MCF 10A (cell line): ENCODE measurements at regions not wholly inside any gene's neighbourhood (a gene's known extent, or its start where the extent isn't known, plus 50 kb on each side); places are given as distances from the start of the nearest gene placed in this dataset.

Experiments
- BruUV-seq: library from RNA; stranded (reverse); fragments of 400-500 nt; replicated peaks from 2 replicates; lab custom pipeline; 2021; lab: Mats Ljungman, UMichigan
- CTCF ChIA-PET: fragments of 300-600 bp; sonication (Branson Sonifier 250); formaldehyde crosslinking; extraction: SDS; loops from one replicate; lab custom pipeline; 2021; ENCODE audit warnings: antibody characterized with exemption, inconsistent platforms; lab: Yijun Ruan, JAX
- POLR2A ChIA-PET: fragments of 300-600, 350-650 bp; sonication (Branson Sonifier 250); formaldehyde crosslinking; extraction: SDS; loops from one replicate; lab custom pipeline; 2020; ENCODE audit warnings: antibody characterized with exemption, inconsistent platforms; lab: Yijun Ruan, JAX
- DNase-seq: peaks from one replicate; pipeline ENCODE4 v3.0.0-alpha.2; 2018; ENCODE audit not compliant: unreplicated experiment
- H3K27ac Mint-ChIP-seq: one replicate; pipeline ENCODE4 v1.8.0; 2022; ENCODE audit warnings: mild to moderate bottlenecking, low read depth, mixed read lengths; ENCODE audit not compliant: unreplicated experiment
- H3K27me3 Mint-ChIP-seq: one replicate; pipeline ENCODE4 v1.8.0; 2022; ENCODE audit warnings: mixed read lengths; ENCODE audit not compliant: insufficient read depth, unreplicated experiment
- H3K36me3 Mint-ChIP-seq: one replicate; pipeline ENCODE4 v1.8.0; 2022; ENCODE audit warnings: mild to moderate bottlenecking, moderate library complexity, mixed read lengths; ENCODE audit not compliant: insufficient read depth, unreplicated experiment
- H3K4me1 Mint-ChIP-seq: one replicate; pipeline ENCODE4 v1.8.0; 2022; ENCODE audit warnings: mixed read lengths; ENCODE audit not compliant: insufficient read depth, unreplicated experiment
- H3K4me3 Mint-ChIP-seq: one replicate; pipeline ENCODE4 v1.8.0; 2022; ENCODE audit warnings: mild to moderate bottlenecking, moderate library complexity, mixed read lengths; ENCODE audit not compliant: unreplicated experiment
- H3K9me3 Mint-ChIP-seq: one replicate; pipeline ENCODE4 v1.8.0; 2022; ENCODE audit warnings: mixed read lengths; ENCODE audit not compliant: unreplicated experiment
- CTCF ChIP-seq: fragments of 200-600 bp; IDR thresholded peaks from one replicate; pipeline ENCODE4 v1.8.0; 2022; ENCODE audit warnings: antibody characterized with exemption, mild to moderate bottlenecking; ENCODE audit not compliant: unreplicated experiment
- intact Hi-C: fragments of 100-400 bp; cut with micrococcal nuclease; formaldehyde crosslinking; loops from 2 replicates; pipeline ENCODE4 v1.14.1; 2022

DNA sequence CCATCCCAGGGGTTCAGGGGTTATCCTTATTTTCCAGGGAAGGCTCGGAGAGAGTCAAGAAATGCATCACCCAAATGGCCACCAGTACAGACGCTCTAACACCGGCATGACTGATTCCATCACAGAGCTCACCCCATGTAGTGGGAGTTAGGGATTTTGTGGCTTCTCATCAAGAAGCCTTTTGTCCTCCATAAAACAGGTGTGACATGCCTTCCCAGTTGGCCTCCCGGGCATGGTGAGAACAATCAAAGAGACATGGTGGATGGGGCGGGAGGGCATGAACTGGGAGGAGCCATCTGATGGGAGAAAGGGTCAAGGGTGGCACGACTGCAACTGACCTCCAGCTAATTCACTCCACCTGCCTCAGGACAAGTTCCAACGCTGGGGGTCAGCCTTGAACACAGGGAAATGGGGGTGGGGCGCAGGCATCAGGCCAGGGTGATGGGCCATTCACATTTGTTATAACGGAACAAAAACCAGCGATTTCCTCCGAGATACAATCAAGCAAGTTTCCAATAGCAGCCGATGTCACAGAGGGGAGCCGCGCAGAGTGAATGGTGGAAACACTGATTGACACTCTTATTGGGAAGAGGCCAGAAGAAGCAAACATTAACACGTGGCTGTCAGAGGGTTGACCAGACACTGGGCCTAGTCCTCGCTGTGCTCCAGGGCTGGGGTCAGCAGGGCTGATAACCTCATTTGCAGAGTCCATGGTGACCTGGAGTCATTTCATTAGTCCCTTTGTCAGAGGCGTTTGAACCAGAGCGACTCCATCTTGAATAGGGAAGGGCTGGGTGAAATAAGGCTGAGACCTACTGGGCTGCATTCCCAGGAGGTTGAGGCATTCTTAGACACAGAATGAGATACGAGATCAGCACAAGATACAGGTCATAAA is 80.5 kb upstream of the HPCAL1 start:
- H3K4me3 Mint-ChIP-seq: no peak overlapping the region
- no peak for TF ChIP-seq CTCF
- no peaks in the 10 kb centered on the region for H3K9me3 Mint-ChIP-seq
- CTCF ChIA-PET: no interaction called here
- no peaks in the 10 kb centered on the region for H3K27me3 Mint-ChIP-seq
- POLR2A ChIA-PET: no interaction called here
- no TSS peak for BruUV-seq
- H3K27ac Mint-ChIP-seq: no peak overlapping the region
- DNase-seq: no peak
- no peaks in the 10 kb centered on the region for H3K4me1 Mint-ChIP-seq
- intact Hi-C loops: no loop called here
- H3K36me3 Mint-ChIP-seq: no peaks in the 10 kb centered on the region

GRCh38 chr2:10223471-10223870 is 79.2 kb upstream of the HPCAL1 start:
- intact Hi-C loops: no loop called here
- H3K27me3 Mint-ChIP-seq: no peaks in the 10 kb centered on the region
- H3K9me3 Mint-ChIP-seq: no peaks in the 10 kb centered on the region
- no peaks in the 10 kb centered on the region for H3K4me1 Mint-ChIP-seq
- no peak for TF ChIP-seq CTCF
- BruUV-seq: no TSS peak
- H3K27ac Mint-ChIP-seq: no peak overlapping the region
- peaks cover 4% of the 10 kb centered on the region for H3K36me3 Mint-ChIP-seq
- ChIA-PET POLR2A (no interaction called here), CTCF (interaction anchor here (0.6 kb wide), 1 partner anchor 1164 kb away, joined by 4 read pairs; no protein-coding TSS in a partner anchor)
- DNase-seq: no peak
- no peak overlapping the region for H3K4me3 Mint-ChIP-seq

GRCh38 chr2:10223932-10224720 is 78.6 kb upstream of the HPCAL1 start:
- no peak for DNase-seq
- ChIA-PET POLR2A (no interaction called here), CTCF (interaction anchor here (0.6 kb wide), 1 partner anchor 1165 kb away, joined by 4 read pairs; no protein-coding TSS in a partner anchor)
- Mint-ChIP-seq H3K4me3 (no peak overlapping the region), H3K36me3 (peaks cover 4% of the 10 kb centered on the region), H3K9me3 (no peaks in the 10 kb centered on the region), H3K4me1 (no peaks in the 10 kb centered on the region), H3K27ac (no peak overlapping the region), H3K27me3 (no peaks in the 10 kb centered on the region)
- BruUV-seq: no TSS peak
- no peak for TF ChIP-seq CTCF
- intact Hi-C loops: no loop called here

DNA sequence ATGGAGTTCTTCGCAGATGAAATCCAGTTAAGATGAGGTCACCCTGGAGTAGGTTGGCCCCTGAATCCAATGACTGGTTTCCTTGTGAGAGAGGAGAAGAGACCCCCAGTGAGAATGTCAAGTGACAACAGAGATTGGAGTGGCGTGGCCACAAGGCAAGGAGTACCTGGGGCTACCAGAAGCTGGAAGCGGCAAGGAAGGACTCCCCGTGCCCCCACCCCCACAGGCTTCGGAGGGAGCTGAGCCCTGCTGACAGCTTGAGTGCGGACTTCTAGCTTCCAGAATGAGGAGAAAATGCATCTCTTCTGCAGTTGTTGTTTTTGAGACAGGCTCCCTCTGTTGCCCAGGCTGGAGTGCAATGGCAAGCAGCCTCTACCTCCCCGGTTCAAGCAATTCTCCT is 78.0 kb upstream of the HPCAL1 start:
- TF ChIP-seq CTCF: no peak
- no TSS peak for BruUV-seq
- POLR2A ChIA-PET: no interaction called here
- CTCF ChIA-PET: no interaction called here
- H3K4me3 Mint-ChIP-seq: no peak overlapping the region
- H3K9me3 Mint-ChIP-seq: no peaks in the 10 kb centered on the region
- intact Hi-C loops: no loop called here
- H3K36me3 Mint-ChIP-seq: peaks cover 4% of the 10 kb centered on the region
- H3K27me3 Mint-ChIP-seq: no peaks in the 10 kb centered on the region
- DNase-seq: no peak
- H3K27ac Mint-ChIP-seq: no peak overlapping the region
- H3K4me1 Mint-ChIP-seq: no peaks in the 10 kb centered on the region
